DND-41 (cell line): ENCODE measurements at regions not wholly inside any gene's neighbourhood (a gene's known extent, or its start where the extent isn't known, plus 50 kb on each side); places are given as distances from the start of the nearest gene placed in this dataset.

ENCODE experiments used
- CTCF ChIP-seq: IDR thresholded peaks from 2 replicates; pipeline ENCODE4 v1.5.1; 2012; ENCODE audit warnings: borderline replicate concordance, low read length, moderate library complexity, mild to moderate bottlenecking; ENCODE audit not compliant: poor library complexity, severe bottlenecking; ENCODE audit errors: extremely low read depth
- EZH2 ChIP-seq: IDR thresholded peaks from 3 replicates; pipeline ENCODE4 v1.6.1; 2012; ENCODE audit warnings: borderline replicate concordance, low read depth, mild to moderate bottlenecking, moderate library complexity, low read length, inconsistent platforms; ENCODE audit not compliant: severe bottlenecking

GRCh38 chr4:123953566-123953965 is 557.0 kb downstream of the SPRY1 start:
- TF ChIP-seq CTCF (no peak), EZH2 (no peak)
